Effector memory CD4-positive, alpha-beta T cell (primary cell): ENCODE measurements at regions not wholly inside any gene's neighbourhood (a gene's known extent, or its start where the extent isn't known, plus 50 kb on each side); places are given as distances from the start of the nearest gene placed in this dataset.

Experiments used
- DNase-seq, 3 donors: peaks; one replicate each; pipeline ENCODE4 v3.0.0-alpha.2; 2020
- H3K27ac ChIP-seq: 2 replicates; pipeline ENCODE4 v1.7.0; 2013; ENCODE audit warnings: mild to moderate bottlenecking, low read length, moderate library complexity; ENCODE audit not compliant: insufficient read depth, poor library complexity, severe bottlenecking
- H3K27me3 ChIP-seq: replicated peaks from 2 replicates; pipeline ENCODE4 v1.7.0; 2013; ENCODE audit warnings: mild to moderate bottlenecking, low read length; ENCODE audit not compliant: insufficient read depth, control insufficient read depth, poor library complexity, severe bottlenecking
- H3K36me3 ChIP-seq: 2 replicates; pipeline ENCODE4 v1.7.0; 2013; ENCODE audit warnings: mild to moderate bottlenecking, low read length, moderate library complexity; ENCODE audit not compliant: control insufficient read depth, insufficient read depth
- H3K4me1 ChIP-seq: 2 replicates; pipeline ENCODE4 v1.7.0; 2013; ENCODE audit warnings: low read length, mild to moderate bottlenecking; ENCODE audit not compliant: control insufficient read depth, insufficient read depth, poor library complexity, severe bottlenecking
- H3K4me3 ChIP-seq: 2 replicates; pipeline ENCODE4 v1.7.0; 2013; ENCODE audit warnings: low read length, low read depth, mild to moderate bottlenecking; ENCODE audit not compliant: insufficient read depth, poor library complexity, severe bottlenecking
- H3K9me3 ChIP-seq: 2 replicates; pipeline ENCODE4 v1.7.0; 2013; ENCODE audit warnings: mild to moderate bottlenecking, low read length, moderate library complexity; ENCODE audit not compliant: control insufficient read depth

DNA sequence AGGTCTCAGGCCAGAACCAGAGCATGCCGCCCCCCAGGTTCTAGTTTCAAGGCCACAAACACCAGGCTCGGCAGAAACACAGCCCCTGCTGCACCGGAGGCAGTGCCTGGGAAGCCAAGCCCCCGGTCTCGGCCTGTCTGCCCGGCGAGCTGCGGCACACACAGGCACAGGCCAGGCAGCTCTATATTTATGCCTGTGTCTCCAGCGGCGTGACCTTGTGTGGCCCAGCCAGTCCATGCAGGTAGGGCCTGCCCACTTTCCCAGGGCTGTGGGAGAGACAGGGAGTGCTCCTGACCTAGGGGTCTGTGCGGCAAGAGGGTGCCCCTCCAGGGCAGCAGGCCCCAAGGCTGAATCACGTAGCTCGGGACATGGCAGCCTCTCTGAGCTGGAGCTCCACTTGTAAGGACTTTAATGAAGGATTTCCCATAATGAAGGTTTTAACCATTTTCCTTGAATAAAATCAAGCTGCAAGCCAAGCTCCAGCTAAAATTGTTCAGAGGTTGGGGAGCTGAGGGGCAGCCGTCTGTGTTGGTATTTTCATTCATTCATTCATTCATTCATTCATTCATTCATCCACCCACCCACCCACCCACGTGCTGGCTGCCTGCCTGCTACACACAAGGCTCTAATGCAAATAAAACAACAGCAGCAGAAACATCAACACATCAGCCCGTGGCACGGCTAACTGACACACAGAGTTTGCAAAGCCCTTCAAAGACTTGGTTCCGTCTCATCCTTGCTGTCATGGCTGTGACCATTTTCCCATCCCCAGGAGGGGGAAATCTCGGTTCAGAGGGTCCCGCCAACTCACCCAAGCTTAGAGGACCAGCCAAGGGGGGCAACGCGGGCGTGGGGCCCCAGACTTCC, 92.0 kb downstream of the RFLNA start:
- no peak overlapping the region for H3K27ac ChIP-seq
- H3K4me3 ChIP-seq, result no peak overlapping the region
- DNase-seq, result no peak
- peaks cover 15% of the 10 kb centered on the region for H3K4me1 ChIP-seq
- no peaks in the 10 kb centered on the region for H3K27me3 ChIP-seq
- H3K9me3 ChIP-seq, result no peaks in the 10 kb centered on the region
- peaks cover 23% of the 10 kb centered on the region for H3K36me3 ChIP-seq

DNA sequence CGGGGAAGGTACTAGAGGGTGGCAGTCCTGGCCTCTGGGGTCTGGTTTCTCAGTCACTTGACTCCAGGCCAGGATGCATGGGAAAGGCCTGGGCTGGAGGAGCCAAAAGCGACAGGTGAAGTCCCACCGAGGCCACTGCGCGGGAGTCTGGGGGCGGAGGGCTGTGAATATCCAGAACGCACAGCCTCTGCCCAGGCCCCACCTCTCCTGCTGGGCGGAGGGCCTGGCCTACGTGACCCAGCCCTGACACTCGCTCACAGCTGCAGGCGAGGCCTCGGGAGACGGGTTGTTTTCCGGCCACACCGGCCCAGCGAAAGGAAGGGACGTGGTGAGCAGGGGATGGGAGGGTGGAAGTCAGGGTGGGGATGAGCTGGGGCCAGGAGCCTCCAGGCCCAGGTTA, 91.2 kb downstream of the RFLNA start:
- Histone ChIP-seq H3K4me3 (no peak overlapping the region), H3K9me3 (no peaks in the 10 kb centered on the region), H3K27me3 (no peaks in the 10 kb centered on the region), H3K4me1 (peaks cover 12% of the 10 kb centered on the region), H3K36me3 (peaks cover 28% of the 10 kb centered on the region), H3K27ac (no peak overlapping the region)
- DNase-seq, result no peak

DNA sequence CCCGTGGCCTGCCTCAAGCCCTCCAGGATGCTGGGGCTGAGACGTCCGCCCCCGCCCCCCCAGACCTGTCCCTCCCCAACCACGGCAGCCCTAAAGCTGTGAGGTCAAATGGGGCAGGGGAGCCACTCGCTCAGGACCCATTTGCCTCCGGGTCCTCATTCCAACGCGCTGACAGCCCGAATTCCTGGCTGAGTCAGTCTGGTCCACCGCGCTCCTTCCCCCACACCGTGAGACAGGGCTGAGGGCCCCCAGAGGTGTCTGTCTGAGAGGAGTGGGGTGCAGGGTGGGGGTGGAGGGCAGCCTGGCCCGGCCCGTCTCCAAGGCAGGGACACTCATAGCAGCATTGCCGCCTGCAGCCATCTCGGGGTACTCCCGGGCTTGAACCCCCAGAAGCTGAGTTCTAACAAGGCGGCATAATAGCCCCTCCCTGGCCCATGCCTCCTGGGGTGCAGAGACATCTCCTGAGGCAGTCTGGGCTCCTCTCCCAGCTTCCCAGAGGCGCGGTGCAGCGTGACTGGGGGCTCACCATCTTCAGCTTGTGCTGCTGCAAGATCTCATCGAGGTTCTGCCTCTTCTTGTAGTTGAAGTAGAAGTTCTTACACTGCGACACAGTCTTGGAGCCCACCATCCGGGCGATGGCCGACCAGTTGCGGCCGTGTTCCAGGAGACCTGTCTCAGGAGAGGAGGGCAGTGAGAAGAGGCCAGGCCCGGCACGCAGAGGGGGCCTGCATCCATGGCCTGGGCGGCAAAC, 90.5 kb downstream of the RFLNA start:
- no peak overlapping the region for H3K4me3 ChIP-seq
- H3K36me3 ChIP-seq, result peaks cover 32% of the 10 kb centered on the region
- H3K27me3 ChIP-seq, result no peaks in the 10 kb centered on the region
- no peaks in the 10 kb centered on the region for H3K9me3 ChIP-seq
- H3K4me1 ChIP-seq, result peaks cover 9% of the 10 kb centered on the region
- no peak overlapping the region for H3K27ac ChIP-seq
- DNase-seq, result no peak

DNA sequence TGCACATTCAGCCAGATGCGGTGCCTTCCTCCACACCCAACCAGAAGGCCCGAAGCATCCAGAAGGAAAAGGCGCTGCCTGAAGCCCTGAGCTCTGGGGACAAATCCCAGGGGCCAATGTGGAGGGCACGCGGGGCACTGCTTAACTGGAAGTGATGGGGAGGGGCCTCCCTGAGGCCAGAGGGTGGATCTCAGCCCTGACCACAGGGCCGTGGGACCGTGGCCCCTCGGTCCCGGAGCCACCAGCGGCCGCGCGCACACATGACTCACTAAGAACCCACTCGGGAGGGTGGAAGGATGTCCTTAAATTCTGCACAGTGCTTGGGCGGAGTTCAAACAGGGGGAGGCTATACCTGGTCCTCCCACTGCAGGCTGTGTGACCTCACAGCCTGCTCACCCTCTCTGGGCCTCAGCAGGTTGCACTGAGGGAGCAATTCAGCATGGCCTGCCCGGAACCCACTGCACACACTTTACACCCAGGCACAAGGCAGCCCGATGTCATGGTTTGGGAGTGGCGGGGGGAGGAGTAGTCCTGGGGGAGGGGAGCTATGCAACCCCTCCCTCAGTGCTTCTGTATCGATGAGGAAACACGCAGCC, 89.5 kb downstream of the RFLNA start:
- Histone ChIP-seq H3K9me3 (no peaks in the 10 kb centered on the region), H3K4me3 (no peak overlapping the region), H3K4me1 (peaks cover 4% of the 10 kb centered on the region), H3K27ac (no peak overlapping the region), H3K27me3 (no peaks in the 10 kb centered on the region), H3K36me3 (peaks cover 42% of the 10 kb centered on the region)
- DNase-seq, result no peak

DNA sequence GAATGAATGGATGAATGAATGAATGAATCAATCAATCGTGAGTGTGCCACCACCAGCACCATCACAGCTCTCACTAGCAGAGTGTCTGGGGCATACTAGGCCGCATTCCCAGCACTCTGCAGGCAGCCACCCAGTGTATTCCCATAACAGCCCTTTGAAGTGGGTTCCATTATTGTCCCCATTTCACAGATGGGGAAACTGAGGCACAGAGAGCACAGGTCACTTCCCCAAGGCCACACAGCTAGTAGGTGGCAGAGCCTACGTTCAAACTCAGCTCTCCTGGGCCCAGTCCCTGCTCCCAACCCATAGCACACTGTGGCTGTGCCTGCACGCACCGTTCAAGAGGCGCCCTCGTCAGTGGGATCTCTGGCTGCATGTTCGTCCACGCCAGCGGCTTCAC, 88.1 kb downstream of the RFLNA start:
- no peak overlapping the region for H3K4me3 ChIP-seq
- no peak overlapping the region for H3K27ac ChIP-seq
- H3K4me1 ChIP-seq, result no peaks in the 10 kb centered on the region
- H3K36me3 ChIP-seq, result peaks cover 50% of the 10 kb centered on the region
- no peaks in the 10 kb centered on the region for H3K27me3 ChIP-seq
- DNase-seq, result no peak
- H3K9me3 ChIP-seq, result no peaks in the 10 kb centered on the region

DNA sequence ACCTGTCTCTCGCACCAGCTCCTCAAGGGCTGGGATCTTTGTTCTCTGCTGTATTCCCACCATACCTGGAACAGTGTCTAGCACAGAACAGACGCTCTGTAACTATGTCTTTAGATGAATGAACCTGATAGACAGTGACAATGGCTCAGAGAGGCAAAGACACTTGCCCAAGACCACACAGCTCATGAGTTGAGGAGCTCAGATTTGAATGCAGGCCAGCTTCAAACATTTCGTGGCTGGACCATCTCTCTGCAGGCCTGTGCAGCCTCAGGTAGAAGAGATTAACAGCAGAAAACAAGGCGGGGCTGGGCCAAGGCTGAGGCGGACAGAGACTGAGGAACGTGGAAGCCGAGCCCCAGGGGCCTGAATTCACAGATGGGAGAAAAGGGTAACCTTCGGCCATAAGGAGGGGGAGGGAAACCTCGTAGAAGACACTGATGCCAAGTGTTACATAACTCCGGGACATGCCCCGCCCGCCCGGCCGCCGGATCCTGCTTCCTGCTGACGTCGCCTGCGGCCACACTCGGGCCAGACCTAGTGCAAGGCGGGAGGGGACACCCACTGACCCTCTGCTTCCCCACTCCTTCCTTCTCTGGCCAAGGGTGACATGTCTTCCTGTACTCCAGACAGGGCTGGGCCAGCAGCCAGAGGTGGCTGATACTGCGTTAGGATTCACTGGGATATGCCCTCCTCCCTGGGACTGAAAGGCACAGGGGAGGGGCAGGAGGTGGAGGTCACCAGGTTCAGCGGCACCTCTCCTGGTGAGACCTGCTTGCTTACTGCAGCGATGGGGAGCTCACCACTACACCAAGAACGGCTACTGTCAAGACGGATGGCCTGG, 86.8 kb downstream of the RFLNA start:
- H3K27ac ChIP-seq, result no peak overlapping the region
- no peaks in the 10 kb centered on the region for H3K4me1 ChIP-seq
- no peaks in the 10 kb centered on the region for H3K27me3 ChIP-seq
- DNase-seq, result no peak
- H3K36me3 ChIP-seq, result peaks cover 58% of the 10 kb centered on the region
- H3K9me3 ChIP-seq, result no peaks in the 10 kb centered on the region
- no peak overlapping the region for H3K4me3 ChIP-seq

DNA sequence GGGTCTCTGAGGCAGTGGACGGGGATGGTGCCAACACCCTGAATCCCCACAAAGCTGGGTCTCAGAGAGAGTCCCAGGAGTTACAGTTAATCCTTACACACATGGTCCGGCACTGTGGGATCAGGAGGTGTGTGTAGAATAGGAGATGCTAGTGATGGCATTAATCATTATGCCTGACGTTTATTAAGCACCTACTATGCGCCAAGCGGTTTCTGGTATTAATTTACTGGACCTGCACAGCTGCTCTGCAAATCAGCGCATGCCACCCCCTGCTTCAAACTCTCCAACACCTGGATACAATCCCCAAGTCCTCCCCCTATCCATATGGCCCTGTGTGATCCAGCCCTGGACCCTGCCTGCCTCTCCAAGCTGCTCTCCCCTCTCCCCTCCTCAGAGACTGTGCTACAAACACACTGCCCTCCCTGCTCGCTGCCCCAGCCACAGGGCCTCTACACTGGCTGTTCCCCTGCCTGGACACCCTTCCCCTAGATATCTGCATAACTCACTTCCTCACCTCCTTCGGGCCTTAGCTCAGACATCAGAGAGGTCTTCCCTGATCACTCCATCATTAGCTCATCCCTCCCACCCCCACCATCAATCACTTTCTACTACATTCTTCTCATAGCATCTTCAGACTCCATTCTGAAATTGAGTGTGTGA, 86.0 kb downstream of the RFLNA start:
- Histone ChIP-seq H3K36me3 (peaks cover 62% of the 10 kb centered on the region), H3K27ac (no peak overlapping the region)
- DNase-seq, result no peak

DNA sequence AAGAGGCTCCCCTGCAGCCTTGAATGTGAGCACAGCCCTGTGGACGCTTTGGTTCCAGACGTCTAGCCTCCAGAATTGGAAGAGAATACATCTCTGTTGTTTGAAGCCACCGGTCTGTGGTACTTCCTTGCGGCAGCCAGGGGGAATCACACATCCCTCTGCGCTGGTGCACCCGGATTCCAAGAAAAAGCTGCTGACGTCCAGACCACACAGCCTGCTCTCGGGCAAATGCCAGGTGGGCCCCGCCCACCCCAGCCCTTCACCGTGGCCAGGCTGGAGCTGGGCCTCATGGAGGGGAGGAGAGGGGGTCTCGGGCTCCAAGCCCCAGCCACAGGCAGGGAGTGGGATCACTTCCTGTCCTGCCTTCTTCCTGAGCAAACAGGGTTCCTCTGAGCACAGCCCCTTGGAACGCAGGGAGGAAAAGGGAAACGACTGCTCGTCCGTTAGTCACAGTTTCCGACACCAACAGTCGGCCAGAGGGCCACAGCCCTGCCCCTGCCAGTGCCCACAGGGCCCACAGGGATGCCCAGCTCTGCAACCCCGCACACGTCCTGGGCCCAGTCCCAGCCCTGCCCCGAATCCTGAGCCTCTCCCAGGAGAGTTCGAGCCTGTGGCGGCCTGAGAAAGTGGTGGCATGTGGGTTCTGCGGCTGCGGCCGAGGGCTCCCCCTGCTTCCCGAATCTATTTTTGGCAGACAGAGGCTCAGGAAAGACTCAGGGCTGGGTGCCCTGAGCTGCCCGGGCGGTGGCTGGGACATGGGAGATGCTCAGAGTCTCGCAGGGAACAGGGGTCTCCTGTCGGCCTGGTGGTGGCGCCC, 85.3 kb downstream of the RFLNA start:
- H3K4me1 ChIP-seq, result no peaks in the 10 kb centered on the region
- DNase-seq, result no peak
- H3K36me3 ChIP-seq, result peaks cover 57% of the 10 kb centered on the region
- H3K4me3 ChIP-seq, result no peak overlapping the region
- no peaks in the 10 kb centered on the region for H3K27me3 ChIP-seq
- H3K27ac ChIP-seq, result no peak overlapping the region
- H3K9me3 ChIP-seq, result no peaks in the 10 kb centered on the region

More for the DNA sequence above, 86.0 kb downstream of the RFLNA start:
- H3K4me1 ChIP-seq, result no peaks in the 10 kb centered on the region
- no peaks in the 10 kb centered on the region for H3K27me3 ChIP-seq
- H3K4me3 ChIP-seq, result no peak overlapping the region
- H3K9me3 ChIP-seq, result no peaks in the 10 kb centered on the region
